Prostate gland (tissue), 2 donors: ENCODE measurements at regions not wholly inside any gene's neighbourhood (a gene's known extent, or its start where the extent isn't known, plus 50 kb on each side); places are given as distances from the start of the nearest gene placed in this dataset.

Source experiments
- POLR2A ChIP-seq: fragments of 450-650 bp; IDR thresholded peaks from one replicate; pipeline ENCODE4 v1.6.1; 2016; ENCODE audit warnings: antibody characterized with exemption, mild to moderate bottlenecking
- POLR2AphosphoS5 ChIP-seq: sonication (generic); formaldehyde crosslinking; IDR thresholded peaks from one replicate; pipeline ENCODE4 v1.6.1; 2017; ENCODE audit warnings: antibody characterized with exemption
- TF ChIP-seq, protein P1 (sequence below), 4 experiments: fragments of 200-600 bp in 2 of 4; fragments of 450-650 bp in 2 of 4; sonication (generic) in 2 of 4; IDR thresholded peaks; 1 replicate in 3 of 4; 2 replicates in 1 of 4; pipeline ENCODE4 v1.5.1; 2016 to 2019; ENCODE audit warnings: antibody characterized with exemption in 4 of 4, mild to moderate bottlenecking in 2 of 4, moderate library complexity in 2 of 4

DNA sequence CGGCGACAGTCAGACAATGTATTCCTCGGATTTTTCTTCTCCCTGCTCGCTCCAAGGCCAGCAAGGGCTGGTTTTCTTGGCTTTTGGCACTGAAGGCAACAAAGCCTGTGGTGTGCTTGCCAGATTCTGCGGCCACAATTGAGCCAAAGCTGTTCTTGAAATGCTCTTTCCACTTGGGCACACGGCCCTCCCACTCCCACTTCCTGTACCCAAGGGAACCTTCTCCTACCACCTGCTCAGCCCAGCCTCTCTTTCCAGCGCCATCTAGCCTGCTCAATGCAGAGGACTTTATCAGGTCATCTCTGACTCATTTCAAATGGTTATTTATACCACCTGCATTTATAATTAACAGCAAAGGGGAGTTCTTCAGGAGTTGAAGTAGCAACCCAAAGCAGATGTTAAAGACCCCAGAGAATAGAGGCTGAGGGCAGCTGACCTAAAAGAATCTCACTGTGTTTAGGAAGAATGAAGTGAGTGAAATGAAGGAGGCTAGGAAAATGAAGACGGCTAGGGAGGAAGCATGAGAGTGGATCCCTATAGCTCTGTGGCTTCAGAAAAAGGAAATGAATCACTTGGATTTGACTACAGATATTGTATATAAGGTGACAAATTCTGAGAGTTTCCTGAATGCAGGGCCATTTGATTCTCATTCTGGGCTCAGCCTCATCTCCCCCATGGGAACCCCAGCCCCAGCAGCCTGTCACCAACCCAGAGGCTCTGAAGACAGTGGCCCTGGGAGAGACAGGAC is 439.0 kb downstream of the ENC1 start:
- TF ChIP-seq, protein P1, sequence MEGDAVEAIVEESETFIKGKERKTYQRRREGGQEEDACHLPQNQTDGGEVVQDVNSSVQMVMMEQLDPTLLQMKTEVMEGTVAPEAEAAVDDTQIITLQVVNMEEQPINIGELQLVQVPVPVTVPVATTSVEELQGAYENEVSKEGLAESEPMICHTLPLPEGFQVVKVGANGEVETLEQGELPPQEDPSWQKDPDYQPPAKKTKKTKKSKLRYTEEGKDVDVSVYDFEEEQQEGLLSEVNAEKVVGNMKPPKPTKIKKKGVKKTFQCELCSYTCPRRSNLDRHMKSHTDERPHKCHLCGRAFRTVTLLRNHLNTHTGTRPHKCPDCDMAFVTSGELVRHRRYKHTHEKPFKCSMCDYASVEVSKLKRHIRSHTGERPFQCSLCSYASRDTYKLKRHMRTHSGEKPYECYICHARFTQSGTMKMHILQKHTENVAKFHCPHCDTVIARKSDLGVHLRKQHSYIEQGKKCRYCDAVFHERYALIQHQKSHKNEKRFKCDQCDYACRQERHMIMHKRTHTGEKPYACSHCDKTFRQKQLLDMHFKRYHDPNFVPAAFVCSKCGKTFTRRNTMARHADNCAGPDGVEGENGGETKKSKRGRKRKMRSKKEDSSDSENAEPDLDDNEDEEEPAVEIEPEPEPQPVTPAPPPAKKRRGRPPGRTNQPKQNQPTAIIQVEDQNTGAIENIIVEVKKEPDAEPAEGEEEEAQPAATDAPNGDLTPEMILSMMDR (IDR thresholded peaks at IDR 0.05) = no peak
- no peak for TF ChIP-seq POLR2A
- TF ChIP-seq POLR2AphosphoS5 = no peak
